ENCODE measurements at regions not wholly inside any gene's neighbourhood (a gene's known extent, or its start where the extent isn't known, plus 50 kb on each side); places are given as distances from the start of the nearest gene placed in this dataset.

DNA sequence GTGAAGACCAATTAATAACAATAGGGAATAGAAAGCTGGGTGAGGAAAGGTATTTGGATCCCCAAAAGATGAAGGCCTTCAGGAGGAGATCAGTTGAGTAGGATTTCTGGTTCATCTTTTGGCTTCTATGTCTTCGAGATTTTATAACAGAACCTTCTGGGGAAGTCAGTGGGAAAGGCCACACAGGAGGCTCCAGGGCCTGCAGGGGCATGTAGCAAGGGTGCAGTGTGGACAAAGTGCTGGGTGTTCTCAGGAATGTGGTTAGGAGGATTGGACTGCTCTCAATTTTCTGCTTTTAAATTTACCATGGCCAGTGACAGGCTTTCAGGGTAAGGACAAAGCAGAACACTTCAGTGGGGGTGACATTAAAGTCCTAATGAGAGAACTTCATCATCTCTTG, 378.0 kb downstream of the CCSER2 start:
- H3K4me3 ChIP-seq (ENCODE audit: control insufficient read depth in 1 of 2, extremely low read depth in 1 of 2, low read length in 1 of 2) = no peak overlapping the region
- ChIA-PET CTCF (no interaction called here), POLR2A (no interaction called here)
- peaks cover 0 to 7% of the 10 kb centered on the region in 2 experiments for H3K27me3 ChIP-seq (replicated peaks in 1 of 2; ENCODE audit: control insufficient read depth in 2 of 2, extremely low read depth in 1 of 2, insufficient read depth in 2 of 2, low read length in 1 of 2)
- Mint-ChIP-seq H3K9me3 (no peaks in the 10 kb centered on the region), H3K4me1 (no peaks in the 10 kb centered on the region), H3K27me3 (peaks cover 0 to 14% of the 10 kb centered on the region in 2 donors), H3K36me3 (no peaks in the 10 kb centered on the region), H3K27ac (no peak overlapping the region), H3K4me3 (no peak overlapping the region)
- ATAC-seq (replicated peaks in 1 of 4) (no peak), DNase-seq (no peak)
- H3K9me3 ChIP-seq = no peaks in the 10 kb centered on the region
- no peak overlapping the region for H3K27ac ChIP-seq (ENCODE audit: low read length)
- H3K4me1 ChIP-seq (ENCODE audit: control insufficient read depth in 1 of 2, extremely low read depth in 1 of 2, insufficient read depth in 2 of 2, low read length in 2 of 2) = no peaks in the 10 kb centered on the region
- 67% methylated on average over 1 of the region's 1 CpG for WGBS (ENCODE audit: insufficient coverage)
- H3K36me3 ChIP-seq (ENCODE audit: control insufficient read depth in 2 of 2, extremely low read depth in 1 of 2, insufficient read depth in 1 of 2, low read length in 1 of 2) = no peaks in the 10 kb centered on the region

DNA sequence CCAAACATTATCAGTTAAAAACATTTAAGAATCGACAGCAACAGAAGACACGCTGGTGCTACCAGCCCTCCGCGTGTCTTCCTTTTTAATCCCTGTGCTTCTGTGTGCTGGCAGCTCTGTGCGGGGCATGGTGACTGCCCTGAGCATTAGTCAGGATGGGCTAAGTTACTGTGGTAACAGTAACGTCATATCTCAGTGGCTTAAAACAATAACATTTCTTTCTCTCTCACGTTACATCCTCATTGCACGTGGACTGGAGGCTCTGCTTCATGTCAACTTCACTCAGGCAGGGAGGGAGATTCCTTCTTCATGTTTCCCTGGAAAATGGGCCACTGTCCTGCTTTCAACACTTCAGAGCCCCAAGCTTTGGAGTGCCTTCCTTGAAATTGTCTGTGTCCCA, 378.5 kb downstream of the CCSER2 start:
- CTCF ChIA-PET = no interaction called here

DNA sequence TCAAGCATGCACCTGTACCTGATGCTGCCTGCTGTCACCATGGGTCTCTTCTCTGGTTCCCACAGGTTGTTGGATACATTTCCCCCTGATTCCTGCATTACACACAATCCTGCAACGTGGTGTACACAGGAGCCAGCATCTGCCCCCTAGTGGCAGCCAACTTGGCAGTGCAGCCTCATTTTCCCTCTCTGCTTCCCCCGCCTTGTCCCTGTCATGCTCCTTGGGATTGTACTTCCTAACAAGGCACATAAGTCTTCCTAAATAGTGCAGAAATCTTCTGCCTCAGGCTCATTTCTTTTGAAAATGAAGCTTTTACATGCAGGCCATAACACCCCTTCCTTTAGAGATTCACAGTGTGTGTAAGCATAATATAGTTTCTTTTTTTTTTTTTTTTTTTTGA, 387.5 kb downstream of the CCSER2 start:
- no peak overlapping the region for H3K27ac ChIP-seq (ENCODE audit: low read length)
- no peak for DNase-seq
- Mint-ChIP-seq H3K4me3 (no peak overlapping the region), H3K4me1 (no peaks in the 10 kb centered on the region), H3K9me3 (no peaks in the 10 kb centered on the region), H3K27me3 (peaks cover 7 to 8% of the 10 kb centered on the region in 2 donors), H3K27ac (no peak overlapping the region), H3K36me3 (no peaks in the 10 kb centered on the region)
- no peaks in the 10 kb centered on the region for H3K4me1 ChIP-seq (ENCODE audit: control insufficient read depth in 1 of 2, extremely low read depth in 1 of 2, insufficient read depth in 2 of 2, low read length in 2 of 2)
- no peaks in the 10 kb centered on the region for H3K36me3 ChIP-seq (ENCODE audit: control insufficient read depth in 2 of 2, extremely low read depth in 1 of 2, insufficient read depth in 1 of 2, low read length in 1 of 2)
- H3K9me3 ChIP-seq = no peaks in the 10 kb centered on the region
- H3K4me3 ChIP-seq (ENCODE audit: control insufficient read depth in 1 of 2, extremely low read depth in 1 of 2, low read length in 1 of 2) = no peak overlapping the region
- ChIA-PET POLR2A (no interaction called here), CTCF (interaction anchor here in 1 of 2 donors (0.6 kb wide), 1 partner anchor 1863 kb away, joined by 3 read pairs; no protein-coding TSS in a partner anchor)
- 9% methylated on average over 1 of the region's 2 CpGs for WGBS (ENCODE audit: insufficient coverage)
- H3K27me3 ChIP-seq (replicated peaks in 1 of 2; ENCODE audit: control insufficient read depth in 2 of 2, extremely low read depth in 1 of 2, insufficient read depth in 2 of 2, low read length in 1 of 2) = no peaks in the 10 kb centered on the region
- no peak for ATAC-seq (replicated peaks in 1 of 4)

More for the DNA sequence above, 378.5 kb downstream of the CCSER2 start:
- ATAC-seq (replicated peaks in 1 of 4) (no peak), DNase-seq (no peak)
- POLR2A ChIA-PET = no interaction called here
- H3K9me3 Mint-ChIP-seq = no peaks in the 10 kb centered on the region
- no peaks in the 10 kb centered on the region for H3K4me1 Mint-ChIP-seq
- Histone ChIP-seq H3K4me3 (ENCODE audit: control insufficient read depth in 1 of 2, extremely low read depth in 1 of 2, low read length in 1 of 2) (no peak overlapping the region), H3K27me3 (replicated peaks in 1 of 2; ENCODE audit: control insufficient read depth in 2 of 2, extremely low read depth in 1 of 2, insufficient read depth in 2 of 2, low read length in 1 of 2) (peaks cover 0 to 5% of the 10 kb centered on the region in 2 experiments), H3K4me1 (ENCODE audit: control insufficient read depth in 1 of 2, extremely low read depth in 1 of 2, insufficient read depth in 2 of 2, low read length in 2 of 2) (no peaks in the 10 kb centered on the region), H3K9me3 (no peaks in the 10 kb centered on the region), H3K36me3 (ENCODE audit: control insufficient read depth in 2 of 2, extremely low read depth in 1 of 2, insufficient read depth in 1 of 2, low read length in 1 of 2) (no peaks in the 10 kb centered on the region), H3K27ac (ENCODE audit: low read length) (no peak overlapping the region)
- no peaks in the 10 kb centered on the region for H3K36me3 Mint-ChIP-seq
- no peak overlapping the region for H3K27ac Mint-ChIP-seq
- WGBS (ENCODE audit: insufficient coverage) = 67% methylated on average over 2 of the region's 8 CpGs
- no peak overlapping the region for H3K4me3 Mint-ChIP-seq
- H3K27me3 Mint-ChIP-seq = peaks cover 0 to 12% of the 10 kb centered on the region in 2 donors

DNA sequence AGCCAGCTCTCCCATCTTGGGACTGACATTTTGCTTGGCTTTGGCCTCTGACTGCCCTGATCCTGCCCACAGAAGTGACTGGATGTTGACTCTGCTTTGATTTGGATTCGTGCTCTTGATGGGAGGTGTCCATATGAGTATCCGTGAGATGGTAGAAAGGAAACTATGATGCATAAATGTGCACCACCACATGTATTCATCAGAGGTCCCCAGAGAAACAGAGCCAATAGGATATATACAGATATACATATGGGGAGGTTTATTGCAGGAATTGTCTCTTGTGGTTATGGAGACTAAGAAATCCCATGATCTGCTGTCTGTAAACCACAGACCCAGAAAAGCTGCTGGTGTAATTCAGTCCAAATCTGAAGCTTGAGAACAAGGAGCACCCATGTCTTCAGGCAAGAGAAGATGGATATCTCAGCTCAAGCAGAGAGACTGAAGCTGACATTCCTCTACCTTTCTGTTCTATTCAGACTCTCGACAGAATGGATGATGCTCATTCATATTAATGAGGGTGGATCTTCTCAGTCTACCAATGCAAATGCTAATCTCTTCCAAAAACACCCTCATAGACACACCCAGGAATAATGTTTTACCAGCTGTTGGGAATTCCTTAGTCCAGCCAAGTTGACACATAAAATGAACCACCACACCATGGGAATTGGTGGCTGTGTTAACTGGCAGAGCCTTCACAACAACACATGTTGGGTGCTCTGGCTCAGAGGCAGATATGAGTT, 390.7 kb downstream of the CCSER2 start:
- Histone ChIP-seq H3K27me3 (replicated peaks in 1 of 2; ENCODE audit: control insufficient read depth in 2 of 2, extremely low read depth in 1 of 2, insufficient read depth in 2 of 2, low read length in 1 of 2) (no peaks in the 10 kb centered on the region), H3K4me1 (ENCODE audit: control insufficient read depth in 1 of 2, extremely low read depth in 1 of 2, insufficient read depth in 2 of 2, low read length in 2 of 2) (no peaks in the 10 kb centered on the region), H3K4me3 (ENCODE audit: control insufficient read depth in 1 of 2, extremely low read depth in 1 of 2, low read length in 1 of 2) (no peak overlapping the region), H3K36me3 (ENCODE audit: control insufficient read depth in 2 of 2, extremely low read depth in 1 of 2, insufficient read depth in 1 of 2, low read length in 1 of 2) (no peaks in the 10 kb centered on the region), H3K9me3 (no peaks in the 10 kb centered on the region), H3K27ac (ENCODE audit: low read length) (no peak overlapping the region)
- no peaks in the 10 kb centered on the region for H3K9me3 Mint-ChIP-seq
- no peaks in the 10 kb centered on the region for H3K4me1 Mint-ChIP-seq
- no peak for DNase-seq
- ChIA-PET CTCF (no interaction called here), POLR2A (interaction anchor here in 1 of 2 donors (0.6 kb wide), 1 partner anchor 37 kb away, joined by 4 read pairs; no protein-coding TSS in a partner anchor)
- H3K27ac Mint-ChIP-seq = no peak overlapping the region
- ATAC-seq (replicated peaks in 1 of 4) = no peak
- WGBS (ENCODE audit: insufficient coverage) = no CpG with 5 or more reads among the region's 3 CpGs
- peaks cover 4% of the 10 kb centered on the region in 2 donors for H3K27me3 Mint-ChIP-seq
- no peak overlapping the region for H3K4me3 Mint-ChIP-seq
- H3K36me3 Mint-ChIP-seq = no peaks in the 10 kb centered on the region

DNA sequence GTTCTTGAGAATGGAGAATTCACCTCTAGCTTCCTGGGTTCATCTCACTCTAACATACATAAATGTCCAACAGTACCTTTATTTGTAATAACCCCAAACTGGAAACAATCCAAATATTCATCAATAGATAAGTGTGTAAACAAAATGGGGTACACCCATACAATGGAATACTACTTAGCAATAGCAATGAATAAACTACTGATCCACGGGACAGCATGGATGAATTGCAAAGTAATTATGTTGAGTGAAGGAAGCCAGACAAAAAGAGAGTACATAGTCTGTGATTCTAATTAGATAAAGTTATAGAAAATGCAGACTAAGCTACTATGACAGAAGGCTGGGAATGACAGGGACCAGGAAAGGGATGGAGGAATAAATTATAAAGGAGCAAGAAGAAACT, 391.3 kb downstream of the CCSER2 start:
- Mint-ChIP-seq H3K27me3 (peaks cover 4 to 6% of the 10 kb centered on the region in 2 donors), H3K36me3 (no peaks in the 10 kb centered on the region), H3K9me3 (no peaks in the 10 kb centered on the region), H3K4me3 (no peak overlapping the region), H3K27ac (no peak overlapping the region), H3K4me1 (no peaks in the 10 kb centered on the region)
- ATAC-seq (replicated peaks in 1 of 4) = no peak
- Histone ChIP-seq H3K4me1 (ENCODE audit: control insufficient read depth in 1 of 2, extremely low read depth in 1 of 2, insufficient read depth in 2 of 2, low read length in 2 of 2) (no peaks in the 10 kb centered on the region), H3K36me3 (ENCODE audit: control insufficient read depth in 2 of 2, extremely low read depth in 1 of 2, insufficient read depth in 1 of 2, low read length in 1 of 2) (no peaks in the 10 kb centered on the region), H3K27ac (ENCODE audit: low read length) (no peak overlapping the region), H3K27me3 (replicated peaks in 1 of 2; ENCODE audit: control insufficient read depth in 2 of 2, extremely low read depth in 1 of 2, insufficient read depth in 2 of 2, low read length in 1 of 2) (no peaks in the 10 kb centered on the region), H3K9me3 (no peaks in the 10 kb centered on the region), H3K4me3 (ENCODE audit: control insufficient read depth in 1 of 2, extremely low read depth in 1 of 2, low read length in 1 of 2) (no peak overlapping the region)
- POLR2A ChIA-PET = no interaction called here
- no peak for DNase-seq
- WGBS (ENCODE audit: insufficient coverage) = no CpG with 5 or more reads among the region's 1 CpG
- CTCF ChIA-PET = no interaction called here

GRCh38 chr10:84727398-84727797, 399.0 kb downstream of the CCSER2 start:
- Histone ChIP-seq H3K27me3 (replicated peaks in 1 of 2; ENCODE audit: control insufficient read depth in 2 of 2, extremely low read depth in 1 of 2, insufficient read depth in 2 of 2, low read length in 1 of 2) (peaks cover 0 to 3% of the 10 kb centered on the region in 2 experiments), H3K4me1 (ENCODE audit: control insufficient read depth in 1 of 2, extremely low read depth in 1 of 2, insufficient read depth in 2 of 2, low read length in 2 of 2) (no peaks in the 10 kb centered on the region), H3K36me3 (ENCODE audit: control insufficient read depth in 2 of 2, extremely low read depth in 1 of 2, insufficient read depth in 1 of 2, low read length in 1 of 2) (no peaks in the 10 kb centered on the region), H3K4me3 (ENCODE audit: control insufficient read depth in 1 of 2, extremely low read depth in 1 of 2, low read length in 1 of 2) (no peak overlapping the region), H3K9me3 (no peaks in the 10 kb centered on the region), H3K27ac (ENCODE audit: low read length) (no peak overlapping the region)
- 68% methylated on average over 4 of the region's 5 CpGs for WGBS (ENCODE audit: insufficient coverage)
- POLR2A ChIA-PET = no interaction called here
- no peaks in the 10 kb centered on the region for H3K36me3 Mint-ChIP-seq
- CTCF ChIA-PET = no interaction called here
- no peak overlapping the region for H3K4me3 Mint-ChIP-seq
- H3K27me3 Mint-ChIP-seq = peaks cover 0 to 3% of the 10 kb centered on the region in 2 donors
- DNase-seq = no peak
- peaks cover 5 to 12% (median 9%) of the 10 kb centered on the region in 3 donors for H3K9me3 Mint-ChIP-seq
- H3K4me1 Mint-ChIP-seq = no peaks in the 10 kb centered on the region
- no peak for ATAC-seq (replicated peaks in 1 of 4)
- H3K27ac Mint-ChIP-seq = no peak overlapping the region
